H1 (cell line): ENCODE measurements at regions not wholly inside any gene's neighbourhood (a gene's known extent, or its start where the extent isn't known, plus 50 kb on each side); places are given as distances from the start of the nearest gene placed in this dataset.

ENCODE experiments used
- GTF2F1 ChIP-seq: IDR thresholded peaks from 2 replicates; pipeline ENCODE4 v1.6.1; 2012; ENCODE audit warnings: low read depth, low read length, improper control_type of control experiment, borderline replicate concordance
- MAFK ChIP-seq: IDR thresholded peaks from 2 replicates; pipeline ENCODE4 v1.6.1; 2012; ENCODE audit warnings: low read depth, mild to moderate bottlenecking, improper control_type of control experiment, low read length
- POLR2AphosphoS5 ChIP-seq: IDR thresholded peaks from 2 replicates; pipeline ENCODE4 v1.6.1; 2011; ENCODE audit warnings: low read depth, low read length
- POU5F1 ChIP-seq: IDR thresholded peaks from 2 replicates; pipeline ENCODE4 v1.6.1; 2011; ENCODE audit warnings: low read depth, mild to moderate bottlenecking, low read length, moderate library complexity
- RFX5 ChIP-seq: IDR thresholded peaks from 2 replicates; pipeline ENCODE4 v1.6.1; 2011; ENCODE audit warnings: low read depth, low read length, improper control_type of control experiment, borderline replicate concordance
- RNF2 ChIP-seq: fragments of 200-900, 300-1000 bp; sonication (generic); IDR thresholded peaks from 2 replicates; pipeline ENCODE4 v1.7.1; 2016; ENCODE audit warnings: borderline replicate concordance, low read depth, mild to moderate bottlenecking, antibody characterized with exemption, low read length; ENCODE audit not compliant: poor library complexity, severe bottlenecking; ENCODE audit errors: missing control alignments

- TF ChIP-seq RNF2, result no peak
- no peak for TF ChIP-seq RFX5
- TF ChIP-seq GTF2F1, result no peak
- no peak for TF ChIP-seq POU5F1
- TF ChIP-seq MAFK, result no peak
- TF ChIP-seq POLR2AphosphoS5, result no peak
These were observed 192.3 kb downstream of the BCAT1 start (continued) for GRCh38 chr12:24756479-24757024.
